PC-9 (cell line): ENCODE measurements at regions not wholly inside any gene's neighbourhood (a gene's known extent, or its start where the extent isn't known, plus 50 kb on each side); places are given as distances from the start of the nearest gene placed in this dataset.

Experiments
- EZH2 ChIP-seq: fragments of 200-600 bp; sonication (generic); IDR thresholded peaks from 2 replicates; pipeline ENCODE4 v1.8.0; 2017; ENCODE audit warnings: antibody characterized with exemption, low read depth
- TF ChIP-seq, protein P1 (sequence below): fragments of 200-600 bp; sonication (generic); conservative IDR thresholded peaks from 2 replicates; pipeline ENCODE4 v1.6.1; 2017; ENCODE audit warnings: mixed run types, antibody characterized with exemption, mild to moderate bottlenecking, moderate library complexity

DNA sequence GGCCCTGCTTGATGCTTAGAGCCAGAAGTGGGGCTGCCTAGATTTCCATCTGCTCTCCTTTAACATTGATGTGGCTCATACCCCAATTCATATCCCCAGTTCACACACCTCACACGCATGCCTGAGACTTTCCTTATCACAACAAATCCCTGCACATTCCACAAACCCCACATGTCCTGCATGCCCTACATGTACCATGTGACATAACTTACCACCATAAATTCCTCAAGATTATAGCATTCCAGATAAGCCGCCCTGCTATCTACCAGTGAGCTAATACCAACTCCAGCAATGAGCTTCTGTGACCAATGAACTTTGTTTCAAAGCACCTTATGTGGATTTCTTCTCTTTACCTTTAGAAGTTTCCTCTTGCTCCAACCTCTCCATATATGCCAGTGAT is 104.7 kb upstream of the RAB11FIP2 start:
- TF ChIP-seq, protein P1, sequence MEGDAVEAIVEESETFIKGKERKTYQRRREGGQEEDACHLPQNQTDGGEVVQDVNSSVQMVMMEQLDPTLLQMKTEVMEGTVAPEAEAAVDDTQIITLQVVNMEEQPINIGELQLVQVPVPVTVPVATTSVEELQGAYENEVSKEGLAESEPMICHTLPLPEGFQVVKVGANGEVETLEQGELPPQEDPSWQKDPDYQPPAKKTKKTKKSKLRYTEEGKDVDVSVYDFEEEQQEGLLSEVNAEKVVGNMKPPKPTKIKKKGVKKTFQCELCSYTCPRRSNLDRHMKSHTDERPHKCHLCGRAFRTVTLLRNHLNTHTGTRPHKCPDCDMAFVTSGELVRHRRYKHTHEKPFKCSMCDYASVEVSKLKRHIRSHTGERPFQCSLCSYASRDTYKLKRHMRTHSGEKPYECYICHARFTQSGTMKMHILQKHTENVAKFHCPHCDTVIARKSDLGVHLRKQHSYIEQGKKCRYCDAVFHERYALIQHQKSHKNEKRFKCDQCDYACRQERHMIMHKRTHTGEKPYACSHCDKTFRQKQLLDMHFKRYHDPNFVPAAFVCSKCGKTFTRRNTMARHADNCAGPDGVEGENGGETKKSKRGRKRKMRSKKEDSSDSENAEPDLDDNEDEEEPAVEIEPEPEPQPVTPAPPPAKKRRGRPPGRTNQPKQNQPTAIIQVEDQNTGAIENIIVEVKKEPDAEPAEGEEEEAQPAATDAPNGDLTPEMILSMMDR, result no peak
- TF ChIP-seq EZH2, result no peak
